Stimulated activated memory B cell treated with anti-CD40 and anti-IgM and Interleukin-4, amounts not matched to agents 10 μg/mL and 1 μg/mL and 100 μg/mL, for 72 hours (primary cell): ENCODE measurements at regions not wholly inside any gene's neighbourhood (a gene's known extent, or its start where the extent isn't known, plus 50 kb on each side); places are given as distances from the start of the nearest gene placed in this dataset.
"Not testable (repeated sequence)": the region's sequence is repeated elsewhere in the genome, so short reads cannot be mapped to it uniquely, and the experiment has no call there.

Source experiments
- ATAC-seq: fragments of 150-1000 bp; cut with Tn5 transposase; 2 replicates; pipeline ENCODE4 v1.10.0; 2021
- H3K27ac Mint-ChIP-seq: one replicate; pipeline ENCODE4 v1.8.0; 2022; ENCODE audit warnings: mild to moderate bottlenecking, mixed read lengths
- H3K27me3 Mint-ChIP-seq: one replicate; pipeline ENCODE4 v1.8.0; 2022; ENCODE audit warnings: mixed read lengths
- H3K36me3 Mint-ChIP-seq: one replicate; pipeline ENCODE4 v1.8.0; 2022; ENCODE audit warnings: mixed read lengths
- H3K4me1 Mint-ChIP-seq: one replicate; pipeline ENCODE4 v1.8.0; 2022; ENCODE audit warnings: mixed read lengths
- H3K4me3 Mint-ChIP-seq: one replicate; pipeline ENCODE4 v1.8.0; 2022; ENCODE audit warnings: mild to moderate bottlenecking, moderate library complexity, mixed read lengths
- H3K9me3 Mint-ChIP-seq: one replicate; pipeline ENCODE4 v1.8.0; 2022; ENCODE audit warnings: mixed read lengths

- Mint-ChIP-seq H3K36me3 (no peaks in the 10 kb centered on the region), H3K27me3 (no peaks in the 10 kb centered on the region), H3K9me3 (peaks cover 6% of the 10 kb centered on the region), H3K27ac (no peak overlapping the region), H3K4me1 (no peaks in the 10 kb centered on the region), H3K4me3 (no peak overlapping the region)
- no peak for ATAC-seq
Observed at GRCh38 chr14:37698840-37699777, 103.7 kb downstream of the TTC6 start.

GRCh38 chr14:37707716-37708115, 112.3 kb downstream of the TTC6 start:
- peaks cover 2% of the 10 kb centered on the region for H3K9me3 Mint-ChIP-seq
- ATAC-seq, result no peak
- no peak overlapping the region for H3K27ac Mint-ChIP-seq
- H3K27me3 Mint-ChIP-seq, result no peaks in the 10 kb centered on the region
- no peaks in the 10 kb centered on the region for H3K36me3 Mint-ChIP-seq
- H3K4me3 Mint-ChIP-seq, result no peak overlapping the region
- H3K4me1 Mint-ChIP-seq, result no peaks in the 10 kb centered on the region

- no peaks in the 10 kb centered on the region for H3K27me3 Mint-ChIP-seq
- H3K4me1 Mint-ChIP-seq, result no peaks in the 10 kb centered on the region
- no peak overlapping the region for H3K4me3 Mint-ChIP-seq
- H3K27ac Mint-ChIP-seq, result no peak overlapping the region
- ATAC-seq, result no peak
- H3K9me3 Mint-ChIP-seq, result peaks cover 2% of the 10 kb centered on the region
- no peaks in the 10 kb centered on the region for H3K36me3 Mint-ChIP-seq
Observed at GRCh38 chr14:37708481-37708880, 113.1 kb downstream of the TTC6 start.

- no peak overlapping the region for H3K4me3 Mint-ChIP-seq
- ATAC-seq, result no peak
Observed at GRCh38 chr14:37709419-37710195, 114.2 kb downstream of the TTC6 start.

GRCh38 chr14:37711356-37711830, 116.0 kb downstream of the TTC6 start:
- Mint-ChIP-seq H3K4me3 (no peak overlapping the region), H3K27me3 (no peaks in the 10 kb centered on the region), H3K36me3 (no peaks in the 10 kb centered on the region), H3K9me3 (peaks cover 2% of the 10 kb centered on the region), H3K4me1 (no peaks in the 10 kb centered on the region), H3K27ac (no peak overlapping the region)
- no peak for ATAC-seq

More at GRCh38 chr14:37709419-37710195, 114.2 kb downstream of the TTC6 start:
- no peaks in the 10 kb centered on the region for H3K27me3 Mint-ChIP-seq
- H3K9me3 Mint-ChIP-seq, result peaks cover 2% of the 10 kb centered on the region
- H3K4me1 Mint-ChIP-seq, result no peaks in the 10 kb centered on the region
- H3K36me3 Mint-ChIP-seq, result no peaks in the 10 kb centered on the region
- no peak overlapping the region for H3K27ac Mint-ChIP-seq

- Mint-ChIP-seq H3K4me1 (no peaks in the 10 kb centered on the region), H3K36me3 (no peaks in the 10 kb centered on the region), H3K27me3 (no peaks in the 10 kb centered on the region), H3K4me3 (no peak overlapping the region), H3K9me3 (peaks cover 2% of the 10 kb centered on the region), H3K27ac (no peak overlapping the region)
- no peak for ATAC-seq
Observed at GRCh38 chr14:37711831-37712475, 116.5 kb downstream of the TTC6 start.

GRCh38 chr14:37712476-37712860, 117.0 kb downstream of the TTC6 start:
- H3K27me3 Mint-ChIP-seq, H3K4me1 Mint-ChIP-seq, H3K4me3 Mint-ChIP-seq, ATAC-seq, H3K9me3 Mint-ChIP-seq, H3K27ac Mint-ChIP-seq, H3K36me3 Mint-ChIP-seq: not testable (repeated sequence)

GRCh38 chr14:37712976-37713431, 117.6 kb downstream of the TTC6 start:
- Mint-ChIP-seq H3K27me3 (no peaks in the 10 kb centered on the region), H3K27ac (no peak overlapping the region), H3K9me3 (peaks cover 2% of the 10 kb centered on the region), H3K4me1 (no peaks in the 10 kb centered on the region), H3K4me3 (no peak overlapping the region), H3K36me3 (no peaks in the 10 kb centered on the region)
- no peak for ATAC-seq

- no peaks in the 10 kb centered on the region for H3K27me3 Mint-ChIP-seq
- H3K36me3 Mint-ChIP-seq, result no peaks in the 10 kb centered on the region
- H3K9me3 Mint-ChIP-seq, result peaks cover 3% of the 10 kb centered on the region
- no peak overlapping the region for H3K4me3 Mint-ChIP-seq
- ATAC-seq, result no peak
- no peaks in the 10 kb centered on the region for H3K4me1 Mint-ChIP-seq
- H3K27ac Mint-ChIP-seq, result no peak overlapping the region
Observed at GRCh38 chr14:37720131-37720530, 124.7 kb downstream of the TTC6 start.

GRCh38 chr14:37721976-37722659, 126.7 kb downstream of the TTC6 start:
- Mint-ChIP-seq H3K4me1 (no peaks in the 10 kb centered on the region), H3K27ac (no peak overlapping the region), H3K27me3 (no peaks in the 10 kb centered on the region), H3K36me3 (no peaks in the 10 kb centered on the region), H3K9me3 (peaks cover 3% of the 10 kb centered on the region), H3K4me3 (no peak overlapping the region)
- ATAC-seq, result no peak

- Mint-ChIP-seq H3K9me3 (peaks cover 3% of the 10 kb centered on the region), H3K4me3 (no peak overlapping the region), H3K27ac (no peak overlapping the region), H3K4me1 (no peaks in the 10 kb centered on the region), H3K36me3 (no peaks in the 10 kb centered on the region), H3K27me3 (no peaks in the 10 kb centered on the region)
- no peak for ATAC-seq
Observed at GRCh38 chr14:37723515-37723914, 128.1 kb downstream of the TTC6 start.

GRCh38 chr14:37726708-37727107, 131.3 kb downstream of the TTC6 start:
- Mint-ChIP-seq H3K27me3 (no peaks in the 10 kb centered on the region), H3K4me3 (no peak overlapping the region), H3K36me3 (no peaks in the 10 kb centered on the region), H3K4me1 (no peaks in the 10 kb centered on the region), H3K27ac (no peak overlapping the region), H3K9me3 (no peaks in the 10 kb centered on the region)
- ATAC-seq, result no peak

GRCh38 chr14:37729218-37729617, 133.8 kb downstream of the TTC6 start:
- H3K36me3 Mint-ChIP-seq, result no peaks in the 10 kb centered on the region
- H3K4me1 Mint-ChIP-seq, result no peaks in the 10 kb centered on the region
- H3K9me3 Mint-ChIP-seq, result no peaks in the 10 kb centered on the region
- no peaks in the 10 kb centered on the region for H3K27me3 Mint-ChIP-seq
- H3K27ac Mint-ChIP-seq, result no peak overlapping the region
- ATAC-seq, result no peak
- no peak overlapping the region for H3K4me3 Mint-ChIP-seq

- H3K27ac Mint-ChIP-seq, result no peak overlapping the region
- H3K4me1 Mint-ChIP-seq, result no peaks in the 10 kb centered on the region
- H3K9me3 Mint-ChIP-seq, result no peaks in the 10 kb centered on the region
- H3K36me3 Mint-ChIP-seq, result no peaks in the 10 kb centered on the region
- no peaks in the 10 kb centered on the region for H3K27me3 Mint-ChIP-seq
- no peak for ATAC-seq
- H3K4me3 Mint-ChIP-seq, result no peak overlapping the region
Observed at GRCh38 chr14:37731094-37731493, 135.7 kb downstream of the TTC6 start.

- ATAC-seq, result no peak
- peaks cover 9% of the 10 kb centered on the region for H3K9me3 Mint-ChIP-seq
- H3K4me1 Mint-ChIP-seq, result no peaks in the 10 kb centered on the region
- H3K36me3 Mint-ChIP-seq, result no peaks in the 10 kb centered on the region
- no peak overlapping the region for H3K4me3 Mint-ChIP-seq
- H3K27me3 Mint-ChIP-seq, result no peaks in the 10 kb centered on the region
- no peak overlapping the region for H3K27ac Mint-ChIP-seq
Observed at GRCh38 chr14:37745657-37746056, 150.2 kb downstream of the TTC6 start.
